Ovary (tissue), 7 donors: ENCODE measurements at regions not wholly inside any gene's neighbourhood (a gene's known extent, or its start where the extent isn't known, plus 50 kb on each side); places are given as distances from the start of the nearest gene placed in this dataset.

Experiments
- DNase-seq, 5 donors: peaks; one replicate each; pipeline ENCODE4 v3.0.0-alpha.2; 2019 to 2020
- H3K27ac ChIP-seq, 2 donors: fragments of 200-600 bp; one replicate each; pipeline versions ENCODE4 v1.5.1 to v1.8.0; 2019 to 2022
- H3K27me3 ChIP-seq: fragments of 200-600 bp; one replicate; pipeline ENCODE4 v1.8.0; 2022
- H3K36me3 ChIP-seq: fragments of 200-600 bp; sonication (generic); one replicate; pipeline ENCODE4 v1.5.1; 2019
- H3K4me1 ChIP-seq: one replicate; pipeline ENCODE4 v1.8.1; 2013; ENCODE audit warnings: mild to moderate bottlenecking, moderate library complexity; ENCODE audit not compliant: insufficient read depth
- H3K4me3 ChIP-seq: fragments of 200-600 bp; sonication (generic); one replicate; pipeline ENCODE4 v1.5.1; 2017
- H3K9me3 ChIP-seq, 2 donors: fragments of 200-600 bp in 1 of 2; sonication (generic) in 1 of 2; one replicate each; pipeline versions ENCODE4 v1.5.1 to v1.8.1; 2013 to 2019; ENCODE audit warnings: mild to moderate bottlenecking in 1 of 2, moderate library complexity in 1 of 2
- CTCF ChIP-seq, 3 donors: fragments of 450-650 bp in 2 of 3; fragments of 200-600 bp in 1 of 3; IDR thresholded peaks; one replicate each; pipeline versions ENCODE4 v1.5.1 to v1.8.0; 2016 to 2022; ENCODE audit warnings: antibody characterized with exemption in 3 of 3, mild to moderate bottlenecking in 1 of 3
- EP300 ChIP-seq: sonication (generic); formaldehyde crosslinking; IDR thresholded peaks from one replicate; pipeline ENCODE4 v1.6.1; 2017; ENCODE audit warnings: antibody characterized with exemption
- POLR2A ChIP-seq: fragments of 450-650 bp; IDR thresholded peaks from one replicate; pipeline ENCODE4 v1.6.1; 2017; ENCODE audit warnings: antibody characterized with exemption, mild to moderate bottlenecking, moderate library complexity
- WGBS, 3 donors: extraction: QIAGEN DNeasy Blood & Tissue Kit in 1 of 3; methylation state at CpG; one replicate each; pipeline versions ENCODE4 v1.1.5 to v1.1.7; 2013 to 2017; 5-methylcytosine and 5-hydroxymethylcytosine counted together
- intact Hi-C, 4 donors: fragments of 100-400 bp; cut with DNase I; formaldehyde crosslinking; loops; one replicate each; pipeline versions ENCODE4 v1.11.0 to v1.15.1; 2022 to 2023
- donor health status: DM: no; HTN: no; CAD: no; lungs with moderate emphysema.
- donor health status: DM: no; HTN: no; CAD: no.
- donor health status: Bipolar disorder and iron deficiency.
- donor health status: DM: no; HTN: no; CAD: no.
- donor health status: DM: yes; HTN: yes; CAD: no.

DNA sequence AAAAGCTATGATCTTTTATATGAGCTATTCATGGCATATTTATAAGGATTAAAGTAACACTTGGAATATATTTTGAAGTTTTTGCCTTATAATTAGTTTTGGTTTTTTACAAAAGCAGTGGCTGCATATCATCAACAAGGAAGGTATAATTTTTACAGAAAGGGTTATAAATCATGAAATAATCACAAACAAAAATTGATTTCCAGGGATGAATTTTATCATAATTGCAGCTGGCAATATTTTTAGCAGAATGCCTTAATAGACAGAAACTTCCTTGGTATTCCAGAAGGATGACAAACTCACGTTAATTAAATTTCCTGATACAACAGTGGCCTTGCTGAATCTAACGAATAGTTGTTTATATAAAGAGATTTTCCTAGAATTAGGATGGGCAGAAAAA is 260.5 kb upstream of the SLC39A10 start:
- no peaks in the 10 kb centered on the region for H3K27me3 ChIP-seq
- no peaks in the 10 kb centered on the region for H3K4me1 ChIP-seq
- intact Hi-C loops = no loop called here
- no peaks in the 10 kb centered on the region for H3K36me3 ChIP-seq
- H3K27ac ChIP-seq = no peak overlapping the region
- H3K9me3 ChIP-seq = no peaks in the 10 kb centered on the region
- no peak overlapping the region for H3K4me3 ChIP-seq
- WGBS, 3 donors = 71 to 75% (median 72%) methylated on average over 2 of the region's 2 CpGs
- no peak for TF ChIP-seq CTCF (IDR thresholded peaks at IDR 0.05)
- TF ChIP-seq EP300 = no peak
- TF ChIP-seq POLR2A = no peak
- no peak for DNase-seq

DNA sequence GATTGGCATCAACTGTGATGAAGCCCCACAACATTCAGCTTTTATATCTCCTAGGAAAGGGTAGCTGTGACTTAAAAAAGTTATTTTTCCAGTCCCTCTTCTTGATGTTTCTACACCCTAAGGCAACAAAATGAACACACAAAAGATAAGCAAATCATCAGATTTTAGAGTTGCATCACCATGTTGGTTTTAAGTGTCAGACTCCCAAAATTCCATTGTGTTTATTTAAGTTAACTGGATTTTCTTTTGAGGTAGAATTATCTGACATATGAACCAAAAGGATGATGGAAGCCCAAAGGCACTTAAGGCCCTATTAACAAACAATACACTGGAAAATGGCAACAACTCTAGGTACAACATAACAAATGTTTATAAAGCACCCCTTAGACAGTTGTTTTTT is 261.7 kb upstream of the SLC39A10 start:
- Histone ChIP-seq H3K9me3 (no peaks in the 10 kb centered on the region), H3K27me3 (no peaks in the 10 kb centered on the region), H3K27ac (no peak overlapping the region), H3K4me3 (no peak overlapping the region), H3K4me1 (no peaks in the 10 kb centered on the region), H3K36me3 (no peaks in the 10 kb centered on the region)
- intact Hi-C loops = no loop called here
- TF ChIP-seq EP300 (no peak), CTCF (IDR thresholded peaks at IDR 0.05) (no peak), POLR2A (no peak)
- no peak for DNase-seq

DNA sequence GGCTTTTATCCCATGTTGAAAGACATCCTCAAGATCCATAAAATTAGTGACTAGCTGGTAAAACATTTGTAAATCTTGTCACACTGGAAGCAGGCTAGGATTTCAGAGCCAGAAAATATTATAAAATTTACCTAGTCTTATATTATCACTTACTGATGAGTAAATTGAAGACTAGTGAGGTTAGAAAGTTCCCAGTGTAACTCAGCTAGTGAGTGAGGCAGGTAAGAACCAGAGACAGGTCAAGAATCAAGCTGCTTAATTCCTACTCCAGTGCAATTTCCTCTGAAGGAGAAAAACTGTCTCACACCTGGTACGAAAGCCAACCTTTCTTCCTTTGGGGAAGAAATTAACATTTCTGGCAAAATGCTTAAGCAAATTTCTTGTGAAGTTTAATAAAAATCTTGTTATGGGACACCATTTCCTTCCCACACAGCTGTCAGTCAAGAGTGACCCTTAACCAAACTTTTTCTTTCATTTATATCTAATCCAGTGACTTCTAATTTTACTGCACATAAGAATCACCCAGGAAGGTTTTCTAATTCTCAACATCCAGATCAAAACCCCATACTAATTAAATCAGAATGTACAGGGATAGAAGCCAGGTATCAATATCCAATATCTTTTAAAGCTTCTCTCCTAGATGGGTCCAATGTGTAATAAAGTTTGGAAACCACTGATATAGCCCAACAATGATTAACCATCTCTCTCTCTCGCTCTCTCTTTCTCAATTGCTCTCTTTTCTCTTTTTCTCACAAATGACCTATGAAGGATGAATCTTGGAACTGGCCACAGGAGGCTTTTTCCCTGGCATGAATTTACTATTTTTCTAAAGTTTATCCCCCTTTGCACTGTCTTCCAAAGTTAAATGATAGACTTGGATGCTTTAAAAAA is 264.3 kb upstream of the SLC39A10 start:
- no peaks in the 10 kb centered on the region for H3K27me3 ChIP-seq

DNA sequence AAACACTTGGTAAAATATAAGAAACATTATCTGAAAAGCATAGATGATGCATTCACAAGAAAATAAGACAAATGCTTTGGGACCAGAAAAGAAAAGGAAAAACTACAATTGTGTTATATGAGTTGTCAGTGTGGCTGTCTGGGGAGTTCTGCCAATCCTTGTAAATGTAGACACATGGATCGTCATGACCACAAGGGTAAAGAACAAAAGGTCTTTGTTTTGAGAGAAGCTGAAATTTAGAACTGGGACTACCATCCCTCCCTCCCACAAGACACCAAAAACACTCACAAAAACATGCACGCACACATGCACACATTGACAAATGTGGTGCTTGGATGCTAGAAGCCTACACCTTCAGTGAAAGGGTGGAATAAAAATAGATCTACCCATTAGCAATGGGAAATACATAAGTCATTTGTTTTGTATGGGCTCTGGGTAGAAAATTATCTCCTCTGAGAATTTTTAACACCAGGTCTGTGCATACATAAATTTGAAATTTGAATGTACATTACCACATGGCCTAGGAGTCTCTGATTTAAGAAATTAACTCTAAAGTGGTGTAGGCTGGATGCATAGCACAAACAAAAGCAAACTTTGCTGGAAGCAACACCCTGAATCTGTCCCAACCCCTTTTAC is 266.2 kb upstream of the SLC39A10 start:
- no peaks in the 10 kb centered on the region for H3K9me3 ChIP-seq
- no peaks in the 10 kb centered on the region for H3K36me3 ChIP-seq
- no peaks in the 10 kb centered on the region for H3K4me1 ChIP-seq
- H3K27me3 ChIP-seq = no peaks in the 10 kb centered on the region
- no peak overlapping the region for H3K4me3 ChIP-seq
- DNase-seq = no peak
- no peak overlapping the region for H3K27ac ChIP-seq
- TF ChIP-seq CTCF (IDR thresholded peaks at IDR 0.05) (no peak), POLR2A (no peak), EP300 (no peak)
- intact Hi-C loops = no loop called here
- WGBS, 3 donors = 85 to 87% (median 86%) methylated on average over 2 of the region's 2 CpGs

More for the DNA sequence above, 264.3 kb upstream of the SLC39A10 start:
- no peak overlapping the region for H3K4me3 ChIP-seq
- TF ChIP-seq POLR2A (no peak), CTCF (IDR thresholded peaks at IDR 0.05) (no peak), EP300 (no peak)
- H3K9me3 ChIP-seq = no peaks in the 10 kb centered on the region
- intact Hi-C loops = no loop called here
- DNase-seq = no peak
- 91 to 93% (median 92%) methylated on average over 2 of the region's 2 CpGs for WGBS, 3 donors
- no peaks in the 10 kb centered on the region for H3K36me3 ChIP-seq
- no peaks in the 10 kb centered on the region for H3K4me1 ChIP-seq
- no peak overlapping the region for H3K27ac ChIP-seq
